AG10803 (cell line): ENCODE measurements at regions not wholly inside any gene's neighbourhood (a gene's known extent, or its start where the extent isn't known, plus 50 kb on each side); places are given as distances from the start of the nearest gene placed in this dataset.
"Not testable (repeated sequence)": the region's sequence is repeated elsewhere in the genome, so short reads cannot be mapped to it uniquely, and the experiment has no call there.

ENCODE experiments used
- DNase-seq: peaks from one replicate; pipeline ENCODE4 v3.0.0; 2010; ENCODE audit warnings: low read depth
- H3K4me3 ChIP-seq: 2 replicates; pipeline ENCODE4 v1.5.1; 2011; ENCODE audit warnings: mild to moderate bottlenecking, low read length, control low read depth
- TF ChIP-seq, protein P1 (sequence below): conservative IDR thresholded peaks from 2 replicates; pipeline ENCODE4 v1.5.1; 2011; ENCODE audit warnings: mild to moderate bottlenecking, low read length, control low read depth, inconsistent platforms

DNA sequence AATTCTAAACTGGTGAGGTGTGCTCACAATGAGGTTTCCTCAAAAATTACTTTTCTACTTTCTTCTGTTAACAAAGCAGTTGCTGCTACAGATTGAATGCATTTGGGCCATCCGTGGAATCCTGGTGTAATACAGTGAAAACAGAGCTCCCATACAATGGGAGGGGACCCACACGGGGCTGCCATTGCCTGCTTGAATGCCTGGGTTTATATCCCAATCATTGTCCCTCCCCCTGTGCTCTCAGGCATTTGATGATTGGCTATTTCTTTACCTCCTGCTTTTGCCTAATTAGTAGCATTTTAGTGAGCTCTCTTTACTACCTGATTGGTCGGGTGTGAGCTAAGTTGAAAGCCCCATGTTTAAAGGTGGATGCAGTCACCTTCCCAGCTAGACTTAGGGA lies 52.9 kb upstream of the CSF1 start:
- not testable (repeated sequence) for DNase-seq, H3K4me3 ChIP-seq

DNA sequence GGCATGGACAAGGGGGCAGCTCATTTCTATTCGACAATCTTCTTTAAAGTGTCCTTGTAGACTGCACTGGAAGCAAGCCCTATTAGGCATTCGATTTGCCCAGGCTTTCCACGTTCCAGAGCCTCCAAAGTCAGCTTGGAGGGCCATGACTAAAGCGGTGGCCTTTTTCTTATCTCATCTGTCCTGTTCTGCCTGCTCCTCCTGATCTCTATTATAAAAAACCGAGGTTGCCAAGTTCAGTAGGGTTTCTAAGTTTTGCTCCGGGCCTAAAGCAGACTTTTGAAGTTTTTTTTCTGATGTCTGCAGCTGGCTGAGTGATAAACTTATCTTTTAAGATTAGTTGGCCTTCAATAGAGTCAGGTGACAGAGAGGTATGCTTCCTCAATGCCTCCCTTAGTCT lies 54.7 kb upstream of the CSF1 start:
- not testable (repeated sequence) for DNase-seq, H3K4me3 ChIP-seq

DNA sequence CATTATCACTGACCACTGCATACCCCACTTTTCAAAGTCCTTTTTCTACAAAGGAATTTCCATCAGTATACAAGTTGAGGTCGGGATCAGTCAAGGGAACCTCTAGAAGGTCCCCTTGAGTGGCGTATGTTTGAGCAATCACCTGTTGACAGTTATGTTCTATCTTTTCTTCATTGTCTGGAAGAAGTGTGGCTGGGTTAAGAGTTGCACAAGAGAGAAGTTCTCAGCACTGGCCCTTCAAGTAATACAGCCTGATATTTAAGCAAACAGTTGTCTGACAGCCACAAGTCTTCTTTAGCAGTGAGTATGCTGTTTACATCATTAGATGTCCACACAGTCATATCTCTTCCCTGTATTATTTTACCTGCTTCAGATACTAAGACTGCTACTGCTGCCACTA lies 56.7 kb upstream of the CSF1 start:
- DNase-seq, H3K4me3 ChIP-seq: not testable (repeated sequence)

DNA sequence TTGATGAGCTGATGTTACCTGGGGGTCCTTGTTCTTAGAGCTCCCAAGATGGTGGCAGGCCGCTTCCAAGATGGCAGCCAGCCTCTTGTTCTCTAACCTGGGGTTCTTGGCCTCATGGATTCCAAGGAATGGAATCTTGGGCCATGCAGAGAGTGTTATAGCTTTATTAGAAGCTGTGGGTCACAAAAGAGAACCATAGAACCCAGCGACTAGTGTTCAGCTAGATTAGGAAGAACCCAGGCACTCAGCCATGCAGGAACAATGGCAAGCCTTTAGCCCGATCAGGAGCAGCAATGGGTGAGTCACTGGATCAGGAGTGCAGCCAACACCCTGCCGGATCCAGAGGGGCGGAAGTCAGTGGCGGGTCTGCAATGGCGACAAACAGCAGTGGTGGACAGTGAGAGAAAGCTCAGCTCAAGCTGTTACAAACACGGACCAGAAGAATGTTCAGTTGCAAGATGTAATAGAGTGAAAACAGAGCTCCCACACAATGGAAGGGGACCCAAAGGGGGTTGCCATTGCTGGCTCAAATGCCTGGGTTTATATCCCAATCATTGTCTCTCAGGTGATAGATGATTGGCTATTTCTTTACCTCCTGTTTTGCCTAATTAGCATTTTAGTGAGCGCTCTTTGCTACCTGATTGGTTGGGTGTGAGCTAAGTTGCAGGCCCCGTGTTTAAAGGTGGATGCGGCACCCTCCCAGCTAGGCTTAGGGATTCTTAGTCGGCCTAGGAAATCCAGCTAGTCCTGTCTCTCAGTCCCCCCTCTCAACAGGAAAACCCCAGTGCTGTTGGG lies 58.2 kb upstream of the CSF1 start:
- DNase-seq, result peak; percentile 58
- not testable (repeated sequence) for H3K4me3 ChIP-seq

DNA sequence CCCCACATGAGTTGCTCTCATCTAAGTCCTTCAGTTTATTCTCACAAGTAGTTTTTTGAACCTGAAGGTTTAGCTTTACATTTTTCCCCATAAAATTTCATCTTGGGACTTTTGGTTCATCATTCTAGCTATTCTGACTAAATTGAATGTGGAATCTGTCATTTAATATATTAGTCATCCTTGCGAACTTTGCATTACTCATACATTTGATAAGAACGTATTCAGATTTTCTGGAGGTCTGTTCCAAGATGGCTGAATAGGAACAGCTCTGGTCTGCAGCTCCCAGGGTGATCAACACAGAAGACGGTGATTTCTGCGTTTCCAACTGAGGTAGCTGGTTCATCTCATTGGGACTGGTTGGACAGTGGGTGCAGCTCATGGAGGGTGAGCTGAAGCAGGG lies 59.8 kb upstream of the CSF1 start:
- no peak overlapping the region for H3K4me3 ChIP-seq
- TF ChIP-seq, protein P1, sequence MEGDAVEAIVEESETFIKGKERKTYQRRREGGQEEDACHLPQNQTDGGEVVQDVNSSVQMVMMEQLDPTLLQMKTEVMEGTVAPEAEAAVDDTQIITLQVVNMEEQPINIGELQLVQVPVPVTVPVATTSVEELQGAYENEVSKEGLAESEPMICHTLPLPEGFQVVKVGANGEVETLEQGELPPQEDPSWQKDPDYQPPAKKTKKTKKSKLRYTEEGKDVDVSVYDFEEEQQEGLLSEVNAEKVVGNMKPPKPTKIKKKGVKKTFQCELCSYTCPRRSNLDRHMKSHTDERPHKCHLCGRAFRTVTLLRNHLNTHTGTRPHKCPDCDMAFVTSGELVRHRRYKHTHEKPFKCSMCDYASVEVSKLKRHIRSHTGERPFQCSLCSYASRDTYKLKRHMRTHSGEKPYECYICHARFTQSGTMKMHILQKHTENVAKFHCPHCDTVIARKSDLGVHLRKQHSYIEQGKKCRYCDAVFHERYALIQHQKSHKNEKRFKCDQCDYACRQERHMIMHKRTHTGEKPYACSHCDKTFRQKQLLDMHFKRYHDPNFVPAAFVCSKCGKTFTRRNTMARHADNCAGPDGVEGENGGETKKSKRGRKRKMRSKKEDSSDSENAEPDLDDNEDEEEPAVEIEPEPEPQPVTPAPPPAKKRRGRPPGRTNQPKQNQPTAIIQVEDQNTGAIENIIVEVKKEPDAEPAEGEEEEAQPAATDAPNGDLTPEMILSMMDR, result no peak
- no peak for DNase-seq

DNA sequence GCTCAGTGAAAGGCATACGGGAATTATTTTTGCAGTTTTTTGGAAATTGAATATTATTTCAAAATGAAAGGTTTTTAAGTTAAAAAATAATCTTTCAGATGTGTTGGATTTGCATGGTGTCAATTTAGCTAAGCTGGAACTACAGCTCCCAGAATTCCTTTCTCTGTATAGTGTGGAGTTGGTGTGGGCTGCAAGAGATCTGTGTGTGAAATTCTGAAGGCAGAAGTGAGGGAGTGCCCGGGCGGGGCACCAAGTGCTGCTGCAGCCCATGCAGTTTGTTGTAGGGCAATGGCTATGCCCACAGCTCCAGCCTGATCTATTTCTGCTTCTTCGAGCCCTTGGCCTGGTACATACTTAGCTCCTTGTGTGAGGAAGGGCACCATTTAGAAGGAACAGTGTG lies 60.5 kb upstream of the CSF1 start:
- no peak for DNase-seq
- no peak overlapping the region for H3K4me3 ChIP-seq
- TF ChIP-seq, protein P1, result no peak

DNA sequence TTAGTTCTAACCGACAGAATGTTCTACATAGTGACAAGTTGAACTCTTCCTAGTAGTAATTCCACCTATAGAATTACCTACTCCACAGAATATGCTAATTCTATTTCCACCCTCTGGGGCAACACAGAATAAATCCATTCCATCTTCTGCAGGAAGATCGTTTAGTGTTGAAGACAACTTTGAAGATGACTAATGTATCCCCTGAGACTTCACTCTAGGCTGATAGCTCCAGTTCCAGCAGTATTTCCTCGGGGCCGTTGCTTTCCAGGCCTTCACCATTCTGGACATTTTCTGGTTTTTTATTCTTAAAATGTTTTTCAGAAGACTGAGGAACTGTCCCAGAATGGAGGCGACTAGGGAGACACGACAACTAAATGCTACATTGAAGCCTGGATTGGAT lies 61.0 kb upstream of the CSF1 start:
- TF ChIP-seq, protein P1, result no peak
- no peak overlapping the region for H3K4me3 ChIP-seq
- DNase-seq, result no peak

DNA sequence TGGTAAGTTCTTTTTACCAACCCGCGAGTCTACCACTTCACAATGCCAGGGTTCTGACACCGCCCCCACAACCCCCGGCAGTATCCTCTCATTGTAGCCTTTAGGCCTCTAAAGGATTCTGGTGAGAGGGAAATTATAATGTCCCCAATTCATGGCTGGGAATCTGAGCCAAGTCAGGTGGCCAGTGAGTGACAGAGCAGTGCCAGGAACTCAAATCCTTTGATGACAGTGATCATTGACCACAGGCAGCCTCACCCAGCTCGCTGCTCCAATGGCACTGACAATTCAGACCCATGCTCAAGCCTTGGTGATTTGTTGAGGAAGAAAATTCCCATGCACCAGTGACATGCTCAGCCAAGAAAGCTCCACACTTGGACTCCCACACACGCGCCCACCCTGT lies 63.4 kb upstream of the CSF1 start:
- H3K4me3 ChIP-seq, result no peak overlapping the region
- no peak for DNase-seq
- TF ChIP-seq, protein P1, result no peak

DNA sequence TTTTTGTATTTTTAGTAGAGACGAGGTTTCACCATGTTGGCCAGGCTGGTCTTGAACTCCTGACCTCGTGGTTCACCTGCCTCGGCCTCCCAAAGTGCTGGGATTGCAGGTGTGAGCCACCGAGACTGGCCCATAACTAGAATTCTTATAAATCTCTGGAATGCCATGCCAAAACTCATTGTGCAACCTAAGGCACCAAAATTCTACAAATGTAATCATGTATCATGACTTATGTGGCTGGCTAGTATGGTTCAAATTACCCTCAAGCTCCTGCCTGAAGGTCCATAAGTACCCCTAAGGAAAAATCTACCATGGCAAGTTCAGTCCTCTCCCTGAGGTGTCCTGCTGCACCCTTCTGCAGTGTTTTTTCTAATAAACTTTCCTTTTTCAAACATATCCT lies 63.8 kb upstream of the CSF1 start:
- H3K4me3 ChIP-seq, result no peak overlapping the region
- DNase-seq, result no peak
- TF ChIP-seq, protein P1, result no peak
